Ishikawa (cell line): ENCODE measurements at regions not wholly inside any gene's neighbourhood (a gene's known extent, or its start where the extent isn't known, plus 50 kb on each side); places are given as distances from the start of the nearest gene placed in this dataset.

ENCODE experiments used
- CEBPB ChIP-seq: IDR thresholded peaks from 2 replicates; pipeline ENCODE4 v1.6.1; 2012
- EGR1 ChIP-seq: IDR thresholded peaks from 2 replicates; pipeline ENCODE4 v1.6.1; 2012
- EP300 ChIP-seq: IDR thresholded peaks from 2 replicates; pipeline ENCODE4 v1.6.1; 2012; ENCODE audit warnings: borderline replicate concordance
- REST ChIP-seq: IDR thresholded peaks from 2 replicates; pipeline ENCODE4 v1.6.1; 2012; ENCODE audit warnings: low read depth, mild to moderate bottlenecking
- USF1 ChIP-seq: IDR thresholded peaks from 2 replicates; pipeline ENCODE4 v1.6.1; 2012
- YY1 ChIP-seq: IDR thresholded peaks from 2 replicates; pipeline ENCODE4 v1.6.1; 2012; ENCODE audit warnings: low read depth

- no peak for TF ChIP-seq EGR1
- TF ChIP-seq CEBPB: no peak
- TF ChIP-seq YY1: no peak
- no peak for TF ChIP-seq EP300
- no peak for TF ChIP-seq REST
- TF ChIP-seq USF1: no peak
Measured at GRCh38 chr3:117647435-117647834, 937.9 kb downstream of the TUSC7 start.
